NCI-H146 treated with DMSO at 0.1 percent for 48 hours (cell line): ENCODE measurements at regions not wholly inside any gene's neighbourhood (a gene's known extent, or its start where the extent isn't known, plus 50 kb on each side); places are given as distances from the start of the nearest gene placed in this dataset.

ENCODE experiments used
- DNase-seq: peaks from one replicate; lab custom pipeline; 2025; ENCODE audit not compliant: unreplicated experiment; lab: John Stamatoyannopoulos, UW

DNA sequence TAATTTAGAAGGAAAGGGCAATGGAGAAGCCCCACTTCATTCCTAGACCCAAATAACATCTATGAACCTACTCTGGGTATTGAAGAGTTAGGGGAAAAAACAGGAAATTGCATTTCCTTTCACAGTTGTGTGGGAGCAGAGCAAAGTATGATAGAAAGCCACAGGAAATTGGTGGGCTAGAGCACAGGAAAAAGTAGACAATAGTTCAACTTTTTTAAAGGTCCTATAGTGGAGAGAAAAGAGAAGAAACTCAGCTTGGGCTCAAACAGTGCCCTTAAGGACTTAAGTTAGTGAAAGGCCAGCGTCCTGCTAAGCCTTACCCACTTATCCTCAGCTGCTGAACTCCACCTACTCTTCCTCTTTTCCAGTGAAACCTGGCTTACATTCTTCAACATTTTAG lies 258.1 kb downstream of the DPY19L2 start:
- no peak for DNase-seq

DNA sequence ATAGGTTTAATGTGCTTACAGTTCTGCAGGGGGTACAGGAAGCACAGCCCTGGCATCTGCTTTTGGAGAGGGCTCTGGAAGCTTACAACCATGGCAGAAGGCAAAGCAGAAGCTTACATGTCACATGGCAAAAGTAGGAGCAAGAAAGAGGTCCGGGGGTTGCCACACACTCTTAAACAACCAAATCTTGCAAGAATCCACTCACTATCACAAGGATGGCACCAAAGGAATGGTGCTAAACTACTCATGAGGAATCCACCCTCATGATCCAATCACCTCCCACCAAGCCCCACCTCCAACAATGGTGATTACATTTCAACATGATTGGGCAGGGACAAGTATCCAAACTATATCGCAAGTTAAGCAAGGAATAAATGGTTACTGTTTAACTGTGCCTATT lies 255.8 kb upstream of the AVPR1A start:
- no peak for DNase-seq

GRCh38 chr12:63404611-63405010 lies 253.6 kb upstream of the AVPR1A start:
- no peak for DNase-seq

DNA sequence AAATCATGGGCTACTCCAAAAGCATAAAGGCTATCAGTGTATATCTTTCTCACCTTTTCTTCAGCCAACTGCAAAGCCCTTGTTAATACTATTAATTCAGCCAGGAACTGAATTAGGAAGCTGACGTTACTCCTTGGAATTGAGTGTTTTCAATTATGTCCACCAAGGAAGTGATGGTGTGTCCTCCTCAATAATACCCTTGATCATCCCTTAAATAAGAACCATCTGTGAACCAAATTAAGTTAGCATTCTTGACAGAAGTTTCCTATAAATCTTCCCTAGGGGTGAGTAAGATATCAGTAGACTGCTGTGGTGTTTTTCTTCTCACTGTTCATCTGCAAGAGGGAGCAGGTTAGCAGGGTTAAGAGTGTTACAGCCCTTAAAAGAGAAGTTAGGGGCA lies 252.3 kb upstream of the AVPR1A start:
- DNase-seq = no peak

GRCh38 chr12:63400718-63401117 lies 249.7 kb upstream of the AVPR1A start:
- peak; percentile 53 for DNase-seq

DNA sequence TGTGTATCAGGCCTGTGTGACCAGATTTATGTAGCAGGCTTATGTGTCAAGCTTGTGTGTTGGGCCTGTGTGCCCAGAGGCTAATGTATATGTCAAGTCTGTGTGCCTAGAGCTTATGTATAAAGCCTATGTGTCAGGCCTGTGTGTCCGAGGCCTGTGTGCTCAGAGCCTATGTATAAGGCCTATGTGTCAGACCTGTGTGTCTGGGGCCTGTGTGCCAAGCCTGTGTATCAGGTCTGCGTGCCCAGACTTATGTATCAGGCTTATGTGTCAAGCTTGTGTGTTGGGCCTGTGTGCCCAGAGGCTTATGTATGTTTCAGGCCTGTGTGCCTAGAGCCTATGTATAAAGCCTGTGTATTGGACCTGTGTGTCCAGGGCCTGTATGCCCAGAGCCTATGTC lies 249.3 kb upstream of the AVPR1A start:
- no peak for DNase-seq

DNA sequence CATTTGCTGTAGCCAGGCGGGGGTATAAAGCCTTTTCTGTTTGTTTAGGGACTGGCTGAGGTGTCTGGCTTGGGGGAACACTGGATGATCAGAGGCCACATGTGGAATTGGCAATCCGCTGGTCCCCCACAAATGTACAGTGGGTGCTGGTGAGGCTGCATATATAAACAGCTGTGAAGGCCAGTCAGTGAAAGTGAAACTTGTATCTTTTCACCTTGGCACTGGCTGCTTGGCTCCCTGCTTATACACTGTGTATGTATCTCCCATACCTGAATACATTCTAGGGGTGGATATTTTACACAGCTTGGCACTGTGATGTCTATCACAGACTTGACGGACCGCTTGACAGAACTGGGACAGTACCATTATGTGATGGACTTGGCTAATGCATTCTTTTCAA lies 246.8 kb upstream of the AVPR1A start:
- DNase-seq = no peak

- DNase-seq = no peak
These were observed 245.1 kb upstream of the AVPR1A start for GRCh38 chr12:63396135-63396534.

DNA sequence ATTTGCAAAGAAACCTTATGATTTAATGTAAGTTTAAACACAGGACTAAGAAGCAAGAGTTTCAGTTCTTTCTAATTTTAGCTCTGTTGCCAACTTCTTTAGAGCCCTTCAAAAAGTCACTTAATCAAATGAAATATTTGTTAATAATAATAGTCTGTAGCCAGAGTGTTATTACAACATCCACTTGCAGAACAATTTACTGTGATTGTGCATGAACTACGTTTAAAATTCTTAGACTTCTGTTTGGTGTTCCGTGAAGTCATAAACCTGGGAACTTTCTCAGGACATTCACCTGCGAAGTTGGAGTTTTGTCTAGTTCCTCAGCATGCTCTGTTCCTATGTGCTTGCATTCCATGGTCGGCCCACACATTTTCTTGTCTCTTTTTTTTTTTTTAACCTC lies 244.0 kb upstream of the AVPR1A start:
- DNase-seq = no peak

DNA sequence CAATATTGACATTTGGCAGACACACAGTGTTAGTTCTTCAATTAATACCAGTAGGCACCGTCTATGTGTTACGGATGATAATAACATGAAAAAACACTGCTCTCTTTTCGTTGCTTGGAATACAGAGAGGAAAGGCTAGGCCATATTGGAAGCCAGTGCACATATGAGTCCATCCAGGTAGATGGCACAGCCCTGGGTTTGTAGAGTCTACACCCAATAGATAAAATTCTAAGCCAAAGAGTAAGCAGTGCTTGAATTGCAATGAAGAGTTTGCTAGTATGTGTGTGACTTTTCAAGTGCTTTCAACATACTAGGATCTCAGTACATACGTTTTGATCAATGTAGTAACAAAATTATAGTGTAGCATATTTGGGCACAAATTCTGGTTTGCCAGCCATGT lies 243.3 kb upstream of the AVPR1A start:
- no peak for DNase-seq

DNA sequence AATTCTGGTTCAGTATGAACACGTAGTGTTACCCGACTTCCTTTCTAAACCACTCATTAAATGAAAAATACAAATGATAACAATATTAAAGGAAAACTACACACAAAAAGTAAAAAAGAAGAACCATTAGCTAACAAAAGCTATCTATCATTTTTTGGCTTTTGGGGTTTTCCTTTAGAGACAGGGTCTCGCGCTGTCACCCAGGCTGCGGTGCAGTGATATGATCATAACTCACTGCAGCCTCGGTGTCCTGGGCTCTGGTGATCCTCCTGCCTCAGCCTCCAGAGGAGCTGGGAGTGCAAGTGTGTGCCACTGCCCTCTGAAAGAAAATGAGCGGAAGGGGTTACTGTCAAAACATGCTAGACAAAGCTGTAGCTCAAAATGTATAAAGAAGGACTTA lies 238.2 kb upstream of the AVPR1A start:
- DNase-seq = no peak

DNA sequence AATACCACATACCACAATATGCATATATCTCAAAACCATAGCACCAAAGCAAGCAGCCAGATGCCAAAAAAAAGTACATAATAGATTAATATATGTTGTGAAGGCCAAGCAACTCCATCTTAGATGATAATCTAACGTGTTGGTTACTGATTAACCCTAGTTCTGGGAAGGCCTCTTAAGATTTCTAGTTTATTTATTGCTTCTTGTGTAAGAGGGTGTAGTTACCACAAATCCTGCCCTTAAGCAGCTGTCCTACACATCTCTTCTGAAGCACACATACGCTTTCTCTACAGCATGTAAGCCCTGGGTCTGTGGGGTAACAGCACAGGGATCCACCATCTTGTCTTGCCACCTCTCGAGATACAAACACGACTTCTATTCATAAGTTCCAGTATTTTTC lies 236.8 kb upstream of the AVPR1A start:
- DNase-seq = no peak

DNA sequence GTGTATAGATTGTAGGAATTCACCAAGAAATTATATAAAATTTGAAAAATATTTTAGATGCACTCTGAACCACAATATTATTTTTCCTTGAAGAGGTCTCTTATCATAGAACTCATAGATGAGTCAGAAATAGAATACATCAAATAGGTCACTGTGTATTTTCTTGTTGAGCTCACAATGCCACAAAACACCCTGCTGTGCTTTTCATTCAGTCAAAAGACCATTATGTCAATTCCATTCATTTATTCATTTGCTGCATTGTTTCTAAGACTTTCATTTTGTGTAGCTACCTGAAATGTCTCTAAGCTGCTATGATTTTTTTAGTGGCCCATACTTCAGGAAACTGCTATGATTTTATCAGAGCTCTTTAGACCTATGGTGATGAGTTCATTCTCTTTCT lies 231.9 kb upstream of the AVPR1A start:
- peak; percentile 28 for DNase-seq

DNA sequence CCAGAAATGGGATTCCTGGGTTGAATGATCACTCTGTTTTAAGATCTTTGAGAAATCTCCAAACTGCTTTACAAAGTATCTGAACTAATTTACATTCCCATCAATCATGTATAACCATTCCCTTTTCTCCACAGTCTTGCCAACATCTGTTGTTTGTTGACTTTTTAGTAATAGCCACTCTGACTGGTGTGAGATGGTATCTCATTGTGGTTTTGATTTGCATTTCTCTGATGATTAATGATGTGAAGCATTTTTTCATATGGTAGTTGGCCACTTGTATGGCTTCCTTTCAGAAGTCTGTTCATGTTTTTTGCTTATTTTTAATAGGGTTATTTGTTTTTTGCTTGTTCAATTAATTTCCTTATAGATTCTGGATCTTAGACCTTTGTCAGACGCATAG lies 211.8 kb upstream of the AVPR1A start:
- no peak for DNase-seq

DNA sequence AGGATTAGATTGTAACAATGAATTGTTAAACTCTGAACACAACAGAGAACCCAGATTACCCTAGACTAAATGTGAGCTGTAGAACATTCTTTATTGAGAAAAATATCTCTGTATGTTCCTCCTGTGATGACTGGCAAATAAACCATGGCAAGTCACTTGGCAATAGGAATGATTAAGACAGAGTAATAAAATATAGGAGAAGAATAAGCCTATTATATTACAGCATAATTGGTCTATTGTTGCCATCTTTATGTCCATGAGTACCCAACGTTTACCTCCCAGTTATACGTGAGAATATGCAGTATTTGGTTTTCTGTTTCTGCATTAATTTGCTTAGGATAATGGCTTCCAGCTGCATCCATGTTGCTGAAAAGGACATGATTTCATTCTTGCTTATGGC lies 211.2 kb upstream of the AVPR1A start:
- no peak for DNase-seq

- DNase-seq = no peak
These were observed 204.0 kb upstream of the AVPR1A start for GRCh38 chr12:63354969-63355368.

DNA sequence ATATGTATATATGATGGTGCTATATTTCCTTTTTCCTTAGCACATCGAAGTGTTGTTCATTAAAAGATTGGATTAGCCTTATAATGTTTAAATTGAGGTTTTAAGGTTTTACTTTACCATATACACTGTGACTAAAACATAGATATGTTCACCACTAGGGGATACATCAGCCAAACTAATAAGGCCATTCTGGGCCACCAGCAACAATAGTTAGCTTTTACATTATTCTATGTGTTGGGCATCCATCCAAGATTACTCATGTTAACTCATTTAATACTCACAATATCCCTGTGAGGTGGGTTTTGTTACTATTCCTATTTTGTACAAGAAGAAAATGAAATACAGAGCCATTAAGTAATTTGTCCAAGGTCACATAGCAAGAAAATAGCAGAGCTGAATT lies 202.6 kb upstream of the AVPR1A start:
- DNase-seq = peak; percentile 24

DNA sequence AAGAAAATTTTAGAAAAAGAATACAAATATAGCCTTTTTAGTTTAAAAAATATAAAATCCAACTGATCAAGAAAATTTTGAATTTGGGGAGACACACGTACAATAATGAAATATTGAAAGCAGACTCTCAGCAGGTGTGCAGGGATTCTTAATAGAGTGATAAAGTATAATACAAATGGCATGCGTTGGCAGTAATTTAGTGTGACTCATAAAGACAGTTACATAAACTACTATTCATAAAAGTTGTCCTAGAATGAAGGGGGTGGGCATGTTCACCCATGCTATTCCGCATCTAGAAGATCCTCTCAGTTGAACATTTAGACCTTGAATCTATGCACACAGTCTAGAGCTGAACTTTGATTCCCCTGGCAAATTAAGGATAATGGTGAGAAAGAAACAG lies 200.4 kb upstream of the AVPR1A start:
- DNase-seq = no peak

GRCh38 chr12:63348556-63348955 lies 197.6 kb upstream of the AVPR1A start:
- DNase-seq = no peak

GRCh38 chr12:63337158-63337557 lies 186.2 kb upstream of the AVPR1A start:
- peak; percentile 8 for DNase-seq

DNA sequence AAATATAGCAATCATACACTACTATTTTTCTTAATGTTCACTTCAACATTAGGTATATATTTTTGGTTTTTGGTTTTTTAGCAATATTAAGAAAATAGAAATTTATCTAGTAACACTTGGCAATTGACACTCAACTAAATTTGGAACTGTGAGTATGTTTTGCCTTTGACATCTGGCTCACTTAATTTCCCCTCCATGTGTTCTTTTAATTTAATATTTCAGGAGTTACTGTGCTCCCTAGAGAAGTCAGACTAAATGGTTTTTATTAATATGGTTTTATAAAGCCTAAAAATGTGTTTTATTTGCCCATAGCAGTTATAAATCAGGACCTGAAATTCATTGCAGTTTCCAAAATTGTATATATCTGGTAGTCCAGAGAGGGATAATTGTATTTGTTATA lies 175.3 kb upstream of the AVPR1A start:
- no peak for DNase-seq

GRCh38 chr12:63325757-63326156 lies 174.8 kb upstream of the AVPR1A start:
- DNase-seq = no peak

DNA sequence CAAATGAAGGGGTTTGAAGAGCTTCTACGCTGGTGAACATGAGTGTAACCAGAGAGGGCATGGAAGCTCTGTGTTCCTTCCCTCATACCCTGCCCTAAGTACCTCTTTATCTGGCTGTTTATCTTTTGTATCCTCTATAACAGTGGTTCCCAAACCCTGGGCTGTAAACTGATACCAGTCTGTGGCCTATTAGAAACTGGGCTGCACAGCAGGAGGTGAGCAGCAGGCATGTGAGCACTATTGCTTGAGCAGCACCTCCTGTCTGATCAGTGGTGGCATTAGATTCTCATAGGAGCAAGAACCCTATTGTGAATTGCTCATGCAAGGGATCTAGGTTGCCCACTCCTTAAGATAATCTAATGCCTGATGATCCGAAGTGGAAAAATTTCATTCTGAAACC lies 172.9 kb upstream of the AVPR1A start:
- no peak for DNase-seq

GRCh38 chr12:63321373-63321772 lies 170.4 kb upstream of the AVPR1A start:
- no peak for DNase-seq
